ENCODE measurements at regions not wholly inside any gene's neighbourhood (a gene's known extent, or its start where the extent isn't known, plus 50 kb on each side); places are given as distances from the start of the nearest gene placed in this dataset.

GRCh38 chr3:21898316-21898715 lies 147.3 kb upstream of the ZNF385D start:
- no peak overlapping the region for H3K9ac ChIP-seq (ENCODE audit: low read length)
- H3K9me3 ChIP-seq (ENCODE audit: control insufficient read depth in 1 of 2, insufficient read depth in 1 of 2, low read depth in 1 of 2, low read length in 2 of 2): peaks cover 11 to 12% of the 10 kb centered on the region in 2 experiments; a peak in 2 of 4 replicates
- TF ChIP-seq CBX3 (IDR thresholded peaks at IDR 0.05; ENCODE audit: low read depth) (no peak), EGR1 (IDR thresholded peaks at IDR 0.05; ENCODE audit: low read depth) (no peak)
- no peaks in the 10 kb centered on the region for H3K4me1 ChIP-seq (ENCODE audit: control insufficient read depth in 1 of 2, insufficient read depth in 2 of 2, low read length in 2 of 2)
- H3K36me3 ChIP-seq (ENCODE audit: control insufficient read depth in 1 of 2, insufficient read depth in 2 of 2, low read length in 2 of 2): no peaks in the 10 kb centered on the region
- intact Hi-C loops (cut with micrococcal nuclease): no loop called here
- no peaks in the 10 kb centered on the region for H4K20me1 ChIP-seq (ENCODE audit: insufficient read depth)
- H3K27me3 ChIP-seq (ENCODE audit: insufficient read depth, low read length): no peaks in the 10 kb centered on the region
- no peak overlapping the region for H2AFZ ChIP-seq (ENCODE audit: low read depth, low read length, poor library complexity, severe bottlenecking)
- no peaks in the 10 kb centered on the region for H3K79me2 ChIP-seq (ENCODE audit: insufficient read depth, low read length)
- ChIA-PET CTCF (no interaction called here), POLR2A (no interaction called here), RAD21 (ENCODE audit: low non-redundant PET in 1 of 2, low total read pairs in 2 of 2, uncharacterized antibody in 2 of 2, unreplicated experiment in 2 of 2) (no interaction called here)
- H3K4me2 ChIP-seq (ENCODE audit: low read length): no peak overlapping the region
- no peak for DNase-seq (ENCODE audit: low read depth, low spot score)
- no peak overlapping the region for H3K27ac ChIP-seq (ENCODE audit: low read depth, low read length)
- BruUV-seq (replicated peaks): no TSS peak
- no peak overlapping the region for H3K4me3 ChIP-seq (replicated peaks in 1 of 2; ENCODE audit: low read depth in 1 of 2, low read length in 2 of 2)
- ATAC-seq: no peak
- H3K9me2 ChIP-seq (ENCODE audit: insufficient read depth): no peaks in the 10 kb centered on the region

GRCh38 chr3:21901484-21901883 lies 150.5 kb upstream of the ZNF385D start:
- ATAC-seq (no peak), DNase-seq (ENCODE audit: low read depth, low spot score) (no peak)
- Histone ChIP-seq H3K4me3 (replicated peaks in 1 of 2; ENCODE audit: low read depth in 1 of 2, low read length in 2 of 2) (no peak overlapping the region), H3K27me3 (ENCODE audit: insufficient read depth, low read length) (no peaks in the 10 kb centered on the region), H3K4me2 (ENCODE audit: low read length) (no peak overlapping the region), H2AFZ (ENCODE audit: low read depth, low read length, poor library complexity, severe bottlenecking) (no peak overlapping the region), H3K9me2 (ENCODE audit: insufficient read depth) (no peaks in the 10 kb centered on the region), H3K27ac (ENCODE audit: low read depth, low read length) (no peak overlapping the region), H3K9me3 (ENCODE audit: control insufficient read depth in 1 of 2, insufficient read depth in 1 of 2, low read depth in 1 of 2, low read length in 2 of 2) (peaks cover 11 to 16% of the 10 kb centered on the region in 2 experiments; a peak in 2 of 4 replicates), H3K9ac (ENCODE audit: low read length) (no peak overlapping the region), H3K36me3 (ENCODE audit: control insufficient read depth in 1 of 2, insufficient read depth in 2 of 2, low read length in 2 of 2) (no peaks in the 10 kb centered on the region), H3K4me1 (ENCODE audit: control insufficient read depth in 1 of 2, insufficient read depth in 2 of 2, low read length in 2 of 2) (no peaks in the 10 kb centered on the region), H4K20me1 (ENCODE audit: insufficient read depth) (no peaks in the 10 kb centered on the region), H3K79me2 (ENCODE audit: insufficient read depth, low read length) (no peaks in the 10 kb centered on the region)
- ChIA-PET POLR2A (no interaction called here), CTCF (no interaction called here), RAD21 (ENCODE audit: low non-redundant PET in 1 of 2, low total read pairs in 2 of 2, uncharacterized antibody in 2 of 2, unreplicated experiment in 2 of 2) (no interaction called here)
- intact Hi-C loops (cut with micrococcal nuclease): no loop called here
- BruUV-seq (replicated peaks): no TSS peak
- TF ChIP-seq CBX3 (IDR thresholded peaks at IDR 0.05; ENCODE audit: low read depth) (no peak), SRF (IDR thresholded peaks at IDR 0.05; ENCODE audit: low read depth) (no peak), JUND (IDR thresholded peaks at IDR 0.05) (no peak), SIN3A (IDR thresholded peaks at IDR 0.05; ENCODE audit: low read depth) (no peak), CTCF (IDR thresholded peaks at IDR 0.05 in 2 of 3, conservative IDR thresholded peaks at IDR 0.05 in 1 of 3; ENCODE audit: borderline replicate concordance in 1 of 3, insufficient read depth in 1 of 3, low read depth in 2 of 3, low read length in 2 of 3) (no peak), CEBPB (IDR thresholded peaks at IDR 0.05; ENCODE audit: low read depth) (no peak), ATF3 (IDR thresholded peaks at IDR 0.05) (no peak), ELF1 (IDR thresholded peaks at IDR 0.05; ENCODE audit: borderline replicate concordance, low read depth) (no peak), MAX (IDR thresholded peaks at IDR 0.05) (no peak)
